IMR-90 (cell line): ENCODE measurements at regions not wholly inside any gene's neighbourhood (a gene's known extent, or its start where the extent isn't known, plus 50 kb on each side); places are given as distances from the start of the nearest gene placed in this dataset.

Experiments used
- ATAC-seq: fragments of 200-7000 bp; cut with Tn5 transposase; 2 replicates; pipeline ENCODE4 v1.9.1; 2020; ENCODE audit warnings: low read depth, mild to moderate bottlenecking, moderate library complexity
- BruUV-seq: library from RNA; stranded (reverse); fragments of 400-500 nt; replicated peaks from 2 replicates; lab custom pipeline; 2021; lab: Mats Ljungman, UMichigan
- CTCF ChIA-PET: fragments of 300-600 bp; formaldehyde crosslinking; extraction: SDS; loops from one replicate; lab custom pipeline; 2021; ENCODE audit warnings: antibody characterized with exemption; lab: Yijun Ruan, JAX
- POLR2A ChIA-PET: fragments of 300-600 bp; sonication (Branson Sonifier 250); formaldehyde crosslinking; loops from one replicate; lab custom pipeline; 2022; ENCODE audit warnings: antibody characterized with exemption; ENCODE audit not compliant: unreplicated experiment; lab: Charles Lee
- DNase-seq: peaks from one replicate; pipeline ENCODE4 v3.0.0; 2013
- H2AFZ ChIP-seq: replicated peaks from 2 replicates; pipeline ENCODE3; 2013; ENCODE audit warnings: low read length, mild to moderate bottlenecking; ENCODE audit not compliant: poor library complexity
- H2AK5ac ChIP-seq: 2 replicates; pipeline ENCODE4 v1.6.1; 2013; ENCODE audit warnings: low read depth, low read length, inconsistent platforms
- H2AK9ac ChIP-seq: replicated peaks from 2 replicates; pipeline ENCODE3; 2013; ENCODE audit warnings: mild to moderate bottlenecking, low read depth, low read length, moderate library complexity; ENCODE audit not compliant: poor library complexity
- H2BK120ac ChIP-seq: 2 replicates; pipeline ENCODE4 v1.6.1; 2013; ENCODE audit warnings: low read depth, low read length, inconsistent platforms
- H2BK15ac ChIP-seq: 3 replicates; pipeline ENCODE4 v1.6.1; 2013; ENCODE audit warnings: low read depth, low read length, inconsistent platforms
- H2BK20ac ChIP-seq: 2 replicates; pipeline ENCODE4 v1.6.1; 2013; ENCODE audit warnings: low read depth, mild to moderate bottlenecking, inconsistent platforms, low read length, moderate library complexity
- H2BK5ac ChIP-seq: 2 replicates; pipeline ENCODE4 v1.6.1; 2013; ENCODE audit warnings: mild to moderate bottlenecking, low read depth, low read length, inconsistent platforms; ENCODE audit not compliant: poor library complexity, severe bottlenecking
- H3K14ac ChIP-seq: replicated peaks from 2 replicates; pipeline ENCODE4 v1.6.1; 2013; ENCODE audit warnings: low read depth, low read length, inconsistent platforms
- H3K18ac ChIP-seq: 2 replicates; pipeline ENCODE4 v1.6.1; 2013; ENCODE audit warnings: low read depth, low read length, control low read depth
- H3K23ac ChIP-seq: 2 replicates; pipeline ENCODE4 v1.6.1; 2013; ENCODE audit warnings: low read depth, low read length, inconsistent platforms
- H3K27ac ChIP-seq: 2 replicates; pipeline ENCODE4 v1.5.1; 2013; ENCODE audit warnings: mild to moderate bottlenecking, control low read depth, low read length; ENCODE audit not compliant: insufficient read depth
- H3K27me3 ChIP-seq: 2 replicates; pipeline ENCODE4 v1.6.1; 2013; ENCODE audit warnings: low read length; ENCODE audit not compliant: control insufficient read depth, insufficient read depth
- H3K36me3 ChIP-seq: 2 replicates; pipeline ENCODE4 v1.6.1; 2013; ENCODE audit warnings: low read length, mixed read lengths; ENCODE audit not compliant: control insufficient read depth, insufficient read depth
- H3K4ac ChIP-seq: 2 replicates; pipeline ENCODE4 v1.6.1; 2013; ENCODE audit warnings: low read depth, low read length, inconsistent platforms
- H3K4me1 ChIP-seq: 2 replicates; pipeline ENCODE4 v1.6.1; 2013; ENCODE audit warnings: low read length, mixed read lengths; ENCODE audit not compliant: control insufficient read depth, insufficient read depth
- H3K4me2 ChIP-seq: 2 replicates; pipeline ENCODE4 v1.6.1; 2013; ENCODE audit warnings: low read depth, mild to moderate bottlenecking, control low read depth, low read length, moderate library complexity
- H3K4me3 ChIP-seq: 2 replicates; pipeline ENCODE4 v1.5.1; 2013; ENCODE audit warnings: low read depth, mild to moderate bottlenecking, control low read depth, low read length, moderate library complexity; ENCODE audit not compliant: insufficient read depth
- H3K56ac ChIP-seq: 2 replicates; pipeline ENCODE4 v1.6.1; 2013; ENCODE audit warnings: low read length, inconsistent platforms; ENCODE audit not compliant: insufficient read depth; ENCODE audit errors: extremely low read depth
- H3K79me1 ChIP-seq, 2 experiments: 2 replicates each; pipeline ENCODE4 v1.6.1; 2013; ENCODE audit warnings: low read length in 2 of 2, inconsistent platforms in 1 of 2, low read depth in 1 of 2
- H3K9ac ChIP-seq: 2 replicates; pipeline ENCODE4 v1.6.1; 2013; ENCODE audit warnings: low read depth, low read length, control low read depth
- H3K9me1 ChIP-seq: 2 replicates; pipeline ENCODE4 v1.6.1; 2013; ENCODE audit warnings: low read length, inconsistent platforms; ENCODE audit not compliant: insufficient read depth
- H3K9me3 ChIP-seq: 2 replicates; pipeline ENCODE4 v1.6.1; 2013; ENCODE audit warnings: low read length; ENCODE audit not compliant: control insufficient read depth, insufficient read depth
- H4K20me1 ChIP-seq: 2 replicates; pipeline ENCODE4 v1.6.1; 2013; ENCODE audit warnings: low read length, inconsistent platforms; ENCODE audit not compliant: insufficient read depth
- H4K5ac ChIP-seq: 2 replicates; pipeline ENCODE4 v1.6.1; 2013; ENCODE audit warnings: mild to moderate bottlenecking, low read depth, low read length, control low read depth
- H4K8ac ChIP-seq, 2 experiments: 2 replicates each; pipeline ENCODE4 v1.6.1; 2013; ENCODE audit warnings: low read depth in 2 of 2, low read length in 2 of 2, control low read depth in 1 of 2, inconsistent platforms in 1 of 2
- H4K91ac ChIP-seq: 2 replicates; pipeline ENCODE4 v1.6.1; 2013; ENCODE audit warnings: low read depth, low read length, inconsistent platforms; ENCODE audit not compliant: insufficient read depth
- BHLHE40 ChIP-seq: fragments of 150-350 bp; IDR thresholded peaks from 2 replicates; pipeline ENCODE4 v1.6.1; 2016; ENCODE audit warnings: mild to moderate bottlenecking, low read depth, low read length
- CEBPB ChIP-seq: IDR thresholded peaks from 2 replicates; pipeline ENCODE4 v1.6.1; 2012; ENCODE audit warnings: low read depth, low read length, improper control_type of control experiment
- CHD1 ChIP-seq: IDR thresholded peaks from 2 replicates; pipeline ENCODE4 v1.6.1; 2012; ENCODE audit warnings: low read depth, low read length, improper control_type of control experiment
- CTCF ChIP-seq: conservative IDR thresholded peaks from 2 replicates; pipeline ENCODE4 v1.5.1; 2012; ENCODE audit warnings: mild to moderate bottlenecking, low read depth, low read length, improper control_type of control experiment
- ELK1 ChIP-seq: fragments of 150-350 bp; IDR thresholded peaks from 2 replicates; pipeline ENCODE4 v1.6.1; 2016; ENCODE audit warnings: low read depth, mild to moderate bottlenecking, low read length, moderate library complexity, borderline replicate concordance
- FOS ChIP-seq: fragments of 150-350 bp; IDR thresholded peaks from 2 replicates; pipeline ENCODE4 v1.6.1; 2016; ENCODE audit warnings: low read depth, low read length
- MAFK ChIP-seq: IDR thresholded peaks from 2 replicates; pipeline ENCODE4 v1.6.1; 2012; ENCODE audit warnings: low read depth, low read length, improper control_type of control experiment
- MAZ ChIP-seq: IDR thresholded peaks from 2 replicates; pipeline ENCODE4 v1.6.1; 2012; ENCODE audit warnings: low read depth, mild to moderate bottlenecking, low read length, improper control_type of control experiment, moderate library complexity, borderline replicate concordance
- MXI1 ChIP-seq: IDR thresholded peaks from 2 replicates; pipeline ENCODE4 v1.6.1; 2012; ENCODE audit warnings: low read depth, mild to moderate bottlenecking, low read length, moderate library complexity, borderline replicate concordance
- NFE2L2 ChIP-seq: fragments of 150-350 bp; IDR thresholded peaks from 2 replicates; pipeline ENCODE4 v1.6.1; 2016; ENCODE audit warnings: low read depth, mild to moderate bottlenecking, low read length
- POLR2A ChIP-seq: IDR thresholded peaks from 2 replicates; pipeline ENCODE4 v1.6.1; 2012; ENCODE audit warnings: mild to moderate bottlenecking, low read depth, low read length
- RAD21 ChIP-seq: IDR thresholded peaks from 2 replicates; pipeline ENCODE4 v1.6.1; 2012; ENCODE audit warnings: low read length, improper control_type of control experiment
- RCOR1 ChIP-seq: IDR thresholded peaks from 2 replicates; pipeline ENCODE4 v1.6.1; 2012; ENCODE audit warnings: mild to moderate bottlenecking, low read length, improper control_type of control experiment; ENCODE audit not compliant: insufficient replicate concordance
- RFX5 ChIP-seq: IDR thresholded peaks from 2 replicates; pipeline ENCODE4 v1.8.0; 2012; ENCODE audit warnings: low read depth, mild to moderate bottlenecking, low read length, moderate library complexity
- SMC3 ChIP-seq: fragments of 150-350 bp; IDR thresholded peaks from 2 replicates; pipeline ENCODE4 v1.6.1; 2016; ENCODE audit warnings: low read depth, mild to moderate bottlenecking, antibody characterized with exemption, low read length, moderate library complexity
- USF2 ChIP-seq: fragments of 150-350 bp; IDR thresholded peaks from 2 replicates; pipeline ENCODE4 v1.6.1; 2017; ENCODE audit warnings: mild to moderate bottlenecking, antibody characterized with exemption, low read length, low read depth
- WGBS, 2 experiments: methylation state at CpG; one replicate each; pipeline versions ENCODE4 v1.1.5 to v1.1.7; 2013; ENCODE audit warnings: missing lambda C conversion rate in 2 of 2; ENCODE audit not compliant: insufficient read length in 1 of 2; ENCODE audit errors: extremely low coverage in 2 of 2; 5-methylcytosine and 5-hydroxymethylcytosine counted together
- dilution Hi-C: fragments of 300-500 bp; cut with HindIII; formaldehyde crosslinking; loops from one replicate; pipeline ENCODE4 v1.14.3; 2018; ENCODE audit warnings: low sequenced_read_pairs; ENCODE audit not compliant: unreplicated experiment
- in situ Hi-C: fragments of 300-500 bp; cut with MboI; formaldehyde crosslinking; loops from 3 replicates; pipeline ENCODE4 v1.14.3; 2019; ENCODE audit warnings: low sequenced_read_pairs, inconsistent platforms, mixed read lengths
- intact Hi-C: fragments of 100-400 bp; cut with micrococcal nuclease; formaldehyde crosslinking; loops from 2 replicates; pipeline ENCODE4 v1.10.0; 2022

GRCh38 chr2:43171789-43172188 lies 54.6 kb downstream of the ZFP36L2 start:
- H3K14ac ChIP-seq, result no peak overlapping the region
- no peak overlapping the region for H4K8ac ChIP-seq
- no CpG with 5 or more reads among the region's 1 CpG for WGBS, 2 experiments
- peak overlapping the region; percentile 53; the same call in 1 of the 2 replicates for H2BK20ac ChIP-seq
- no peak overlapping the region for H2AK5ac ChIP-seq
- H2BK120ac ChIP-seq, result no peak overlapping the region
- TF ChIP-seq FOS, result no peak
- TF ChIP-seq BHLHE40, result no peak
- no peak for TF ChIP-seq ELK1
- TF ChIP-seq RFX5, result no peak
- no peak for TF ChIP-seq CHD1
- TF ChIP-seq SMC3, result no peak
- TF ChIP-seq CEBPB, result no peak
- TF ChIP-seq POLR2A, result no peak
- TF ChIP-seq RAD21, result no peak
- TF ChIP-seq MAZ, result no peak
- TF ChIP-seq MXI1, result no peak
- no peak for TF ChIP-seq NFE2L2
- no peak for TF ChIP-seq USF2
- TF ChIP-seq MAFK, result no peak
- no peak for TF ChIP-seq RCOR1
- no peak for TF ChIP-seq CTCF
- no peak overlapping the region for H2AK9ac ChIP-seq
- no peak overlapping the region for H3K4me2 ChIP-seq
- peaks cover 20% of the 10 kb centered on the region for H3K9me3 ChIP-seq
- no peak overlapping the region for H4K91ac ChIP-seq
- H2BK5ac ChIP-seq, result no peak overlapping the region
- H3K23ac ChIP-seq, result no peak overlapping the region
- no peak overlapping the region for H3K4ac ChIP-seq
- H3K9me1 ChIP-seq, result peaks cover 7% of the 10 kb centered on the region
- no peak overlapping the region for H3K9ac ChIP-seq
- no peak overlapping the region for H3K18ac ChIP-seq
- no peaks in the 10 kb centered on the region for H3K79me1 ChIP-seq
- no TSS peak for BruUV-seq
- H2AFZ ChIP-seq, result peak overlapping the region; percentile 80
- no peak overlapping the region for H4K5ac ChIP-seq
- no peak overlapping the region for H3K56ac ChIP-seq
- H3K4me1 ChIP-seq, result peaks cover 15% of the 10 kb centered on the region
- POLR2A ChIA-PET, result no interaction called here
- in situ Hi-C loops (no loop called here), dilution Hi-C loops (no loop called here), intact Hi-C loops (no loop called here)
- peak; percentile 66 for DNase-seq
- H3K27ac ChIP-seq, result no peak overlapping the region
- peak; percentile 48; the same call in 1 of the 2 replicates for ATAC-seq
- no peaks in the 10 kb centered on the region for H3K36me3 ChIP-seq
- no peaks in the 10 kb centered on the region for H3K27me3 ChIP-seq
- H4K20me1 ChIP-seq, result no peaks in the 10 kb centered on the region
- CTCF ChIA-PET, result no interaction called here
- no peak overlapping the region for H2BK15ac ChIP-seq
- no peak overlapping the region for H3K4me3 ChIP-seq
